Endothelial cell of umbilical vein (primary cell): ENCODE measurements at regions not wholly inside any gene's neighbourhood (a gene's known extent, or its start where the extent isn't known, plus 50 kb on each side); places are given as distances from the start of the nearest gene placed in this dataset.

Source experiments
- BruUV-seq: library from RNA; stranded (reverse); fragments of 400-500 nt; replicated peaks from 2 replicates; lab custom pipeline; 2021; lab: Mats Ljungman, UMichigan
- CTCF ChIA-PET: fragments of 300-600, 350-600 bp; sonication (Branson Sonifier 250); formaldehyde crosslinking; loops from one replicate; lab custom pipeline; 2021; ENCODE audit warnings: antibody characterized with exemption, inconsistent platforms; lab: Charles Lee
- POLR2A ChIA-PET: fragments of 300-600, 350-600 bp; sonication (Branson Sonifier 250); formaldehyde crosslinking; loops from one replicate; lab custom pipeline; 2021; ENCODE audit warnings: antibody characterized with exemption, inconsistent platforms; lab: Charles Lee
- DNase-seq: peaks from one replicate; pipeline ENCODE4 v3.0.0-alpha.2; 2011; ENCODE audit warnings: low read depth, low spot score
- FAIRE-seq: peaks from 2 replicates; lab custom pipeline; 2011; peaks lifted over from hg19 to GRCh38; lab: Jason Lieb, UNC
- H2AFZ ChIP-seq: 2 replicates; pipeline ENCODE4 v1.6.0; 2012; ENCODE audit warnings: low read depth, low read length, control low read depth, inconsistent platforms
- H3K27ac ChIP-seq: 2 replicates; pipeline ENCODE4 v1.5.1; 2011; ENCODE audit warnings: low read depth, mild to moderate bottlenecking, control low read depth, low read length, moderate library complexity; ENCODE audit not compliant: insufficient read depth
- H3K27me3 ChIP-seq, 2 experiments: 2 replicates each; pipeline versions ENCODE4 v1.6.0 to v1.6.1; 2011; ENCODE audit warnings: low read length in 2 of 2, mixed read lengths in 1 of 2; ENCODE audit not compliant: control insufficient read depth in 2 of 2, insufficient read depth in 2 of 2
- H3K36me3 ChIP-seq, 2 experiments: 2 replicates in 1 of 2; 3 replicates in 1 of 2; pipeline ENCODE4 v1.5.1; 2011; ENCODE audit warnings: low read length in 2 of 2, mild to moderate bottlenecking in 1 of 2, moderate library complexity in 1 of 2; ENCODE audit not compliant: control insufficient read depth in 2 of 2, insufficient read depth in 2 of 2; ENCODE audit errors: extremely low read depth in 1 of 2
- H3K4me1 ChIP-seq: 3 replicates; pipeline ENCODE4 v1.5.1; 2011; ENCODE audit warnings: mild to moderate bottlenecking, low read length; ENCODE audit not compliant: control insufficient read depth, insufficient read depth; ENCODE audit errors: extremely low read depth
- H3K4me2 ChIP-seq: 2 replicates; pipeline ENCODE4 v1.6.1; 2011; ENCODE audit warnings: low read length, control low read depth, mixed read lengths; ENCODE audit not compliant: insufficient read depth
- H3K4me3 ChIP-seq, 3 experiments: fragments of 200-600 bp in 1 of 3; sonication (generic), shearing (Covaris generic) in 1 of 3; replicated peaks in 1 of 3; 2 replicates each; pipeline ENCODE4 v1.5.1; 2011 to 2016; ENCODE audit warnings: control low read depth in 3 of 3, low read length in 3 of 3, mild to moderate bottlenecking in 2 of 3, inconsistent platforms in 1 of 3, low read depth in 1 of 3, moderate library complexity in 1 of 3; ENCODE audit not compliant: insufficient read depth in 1 of 3
- H3K79me2 ChIP-seq: 2 replicates; pipeline ENCODE4 v1.6.0; 2012; ENCODE audit warnings: low read length, inconsistent platforms; ENCODE audit not compliant: control insufficient read depth, insufficient read depth
- H3K9ac ChIP-seq: replicated peaks from 2 replicates; pipeline ENCODE3; 2011; ENCODE audit warnings: low read length, control low read depth; ENCODE audit not compliant: insufficient read depth; ENCODE audit errors: extremely low read depth
- H3K9me1 ChIP-seq: replicated peaks from 3 replicates; pipeline ENCODE4 v1.6.0; 2011; ENCODE audit warnings: mild to moderate bottlenecking, low read length; ENCODE audit not compliant: control insufficient read depth, insufficient read depth; ENCODE audit errors: extremely low read depth
- H3K9me3 ChIP-seq: replicated peaks from 2 replicates; pipeline ENCODE4 v1.5.1; 2012; ENCODE audit warnings: low read length, inconsistent platforms; ENCODE audit not compliant: control insufficient read depth, insufficient read depth
- H4K20me1 ChIP-seq: replicated peaks from 2 replicates; pipeline ENCODE3; 2011; ENCODE audit warnings: mild to moderate bottlenecking, low read length; ENCODE audit not compliant: control insufficient read depth, insufficient read depth; ENCODE audit errors: extremely low read depth
- EZH2 ChIP-seq: IDR thresholded peaks from 2 replicates; pipeline ENCODE4 v1.6.1; 2012; ENCODE audit warnings: borderline replicate concordance, low read depth, mild to moderate bottlenecking, moderate library complexity, low read length, inconsistent platforms; ENCODE audit not compliant: severe bottlenecking
- FOS ChIP-seq: IDR thresholded peaks from 2 replicates; pipeline ENCODE4 v1.6.1; 2011; ENCODE audit warnings: mild to moderate bottlenecking, low read length, moderate library complexity, borderline replicate concordance; ENCODE audit not compliant: insufficient read depth
- GATA2 ChIP-seq: IDR thresholded peaks from 2 replicates; pipeline ENCODE4 v1.7.0; 2011; ENCODE audit warnings: low read depth, mild to moderate bottlenecking, moderate library complexity, mixed read lengths, low read length; ENCODE audit not compliant: insufficient read length, insufficient read depth
- JUN ChIP-seq: IDR thresholded peaks from 2 replicates; pipeline ENCODE4 v1.6.1; 2011; ENCODE audit warnings: borderline replicate concordance, low read depth; ENCODE audit not compliant: insufficient read length, insufficient read depth
- MYC ChIP-seq: IDR thresholded peaks from one replicate; pipeline ENCODE4 v1.6.1; 2011; ENCODE audit warnings: mild to moderate bottlenecking, low read depth, low read length
- POLR2A ChIP-seq: IDR thresholded peaks from 2 replicates; pipeline ENCODE4 v1.6.1; 2012; ENCODE audit warnings: low read depth, mild to moderate bottlenecking, control low read depth, low read length
- POLR2AphosphoS5 ChIP-seq: IDR thresholded peaks from 2 replicates; pipeline ENCODE4 v1.6.1; 2012; ENCODE audit warnings: low read depth, mild to moderate bottlenecking, control low read depth, low read length, moderate library complexity; ENCODE audit not compliant: insufficient read depth
- dilution Hi-C: fragments of 300-500 bp; cut with MboI; formaldehyde crosslinking; loops from one replicate; pipeline ENCODE4 v1.15.0; 2019; ENCODE audit warnings: low sequenced_read_pairs; ENCODE audit not compliant: extremely low pct_ligation_motif_present
- intact Hi-C: fragments of 100-400 bp; cut with micrococcal nuclease; formaldehyde crosslinking; loops from one replicate; pipeline ENCODE4 v1.10.0; 2022
- TF ChIP-seq, protein P1 (sequence below), 2 donors: IDR thresholded peaks; 1 replicate in 1 of 2; 2 replicates in 1 of 2; pipeline ENCODE4 v1.5.1; 2011; ENCODE audit warnings: low read length in 2 of 2, mild to moderate bottlenecking in 2 of 2, moderate library complexity in 2 of 2, control low read depth in 1 of 2, inconsistent platforms in 1 of 2, low read depth in 1 of 2; ENCODE audit not compliant: insufficient read depth in 1 of 2; ENCODE audit errors: extremely low read depth in 1 of 2
- TF ChIP-seq, protein P2 (sequence below): IDR thresholded peaks from 2 replicates; pipeline ENCODE4 v1.6.1; 2011; ENCODE audit not compliant: insufficient read depth, insufficient read length

GRCh38 chr7:114070246-114070645 is 151.4 kb upstream of the PPP1R3A start:
- Histone ChIP-seq H3K9me1 (no peaks in the 10 kb centered on the region), H3K27me3 (peaks cover 3 to 6% of the 10 kb centered on the region in 2 experiments), H3K79me2 (no peaks in the 10 kb centered on the region), H3K9me3 (no peaks in the 10 kb centered on the region), H3K9ac (no peak overlapping the region), H3K4me2 (no peak overlapping the region), H2AFZ (no peak overlapping the region), H3K4me1 (no peaks in the 10 kb centered on the region), H3K27ac (no peak overlapping the region), H3K4me3 (no peak overlapping the region), H4K20me1 (no peaks in the 10 kb centered on the region), H3K36me3 (no peaks in the 10 kb centered on the region)
- ChIA-PET CTCF (no interaction called here), POLR2A (no interaction called here)
- FAIRE-seq = no peak
- no TSS peak for BruUV-seq
- intact Hi-C loops (no loop called here), dilution Hi-C loops (no loop called here)
- DNase-seq = no peak
- TF ChIP-seq EZH2 (no peak), MYC (no peak), JUN (no peak), GATA2 (no peak), FOS (no peak), POLR2A (no peak), POLR2AphosphoS5 (no peak)
- TF ChIP-seq, protein P1, sequence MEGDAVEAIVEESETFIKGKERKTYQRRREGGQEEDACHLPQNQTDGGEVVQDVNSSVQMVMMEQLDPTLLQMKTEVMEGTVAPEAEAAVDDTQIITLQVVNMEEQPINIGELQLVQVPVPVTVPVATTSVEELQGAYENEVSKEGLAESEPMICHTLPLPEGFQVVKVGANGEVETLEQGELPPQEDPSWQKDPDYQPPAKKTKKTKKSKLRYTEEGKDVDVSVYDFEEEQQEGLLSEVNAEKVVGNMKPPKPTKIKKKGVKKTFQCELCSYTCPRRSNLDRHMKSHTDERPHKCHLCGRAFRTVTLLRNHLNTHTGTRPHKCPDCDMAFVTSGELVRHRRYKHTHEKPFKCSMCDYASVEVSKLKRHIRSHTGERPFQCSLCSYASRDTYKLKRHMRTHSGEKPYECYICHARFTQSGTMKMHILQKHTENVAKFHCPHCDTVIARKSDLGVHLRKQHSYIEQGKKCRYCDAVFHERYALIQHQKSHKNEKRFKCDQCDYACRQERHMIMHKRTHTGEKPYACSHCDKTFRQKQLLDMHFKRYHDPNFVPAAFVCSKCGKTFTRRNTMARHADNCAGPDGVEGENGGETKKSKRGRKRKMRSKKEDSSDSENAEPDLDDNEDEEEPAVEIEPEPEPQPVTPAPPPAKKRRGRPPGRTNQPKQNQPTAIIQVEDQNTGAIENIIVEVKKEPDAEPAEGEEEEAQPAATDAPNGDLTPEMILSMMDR (IDR thresholded peaks at IDR 0.05; ENCODE audit: extremely low read depth in 1 of 2, insufficient read depth in 1 of 2, low read depth in 1 of 2, low read length in 2 of 2) = no peak
- TF ChIP-seq, protein P2, sequence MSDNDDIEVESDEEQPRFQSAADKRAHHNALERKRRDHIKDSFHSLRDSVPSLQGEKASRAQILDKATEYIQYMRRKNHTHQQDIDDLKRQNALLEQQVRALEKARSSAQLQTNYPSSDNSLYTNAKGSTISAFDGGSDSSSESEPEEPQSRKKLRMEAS = no peak
